GM12878 (cell line): ENCODE measurements at regions not wholly inside any gene's neighbourhood (a gene's known extent, or its start where the extent isn't known, plus 50 kb on each side); places are given as distances from the start of the nearest gene placed in this dataset.

ENCODE experiments used
- ATAC-seq: fragments of 200-7000 bp; cut with Tn5 transposase; 3 replicates; pipeline ENCODE4 v1.9.1; 2020; ENCODE audit warnings: mild to moderate bottlenecking, moderate library complexity
- BruUV-seq: library from RNA; stranded (reverse); fragments of 400-500 nt; replicated peaks from 2 replicates; lab custom pipeline; 2021; lab: Mats Ljungman, UMichigan
- CTCF ChIA-PET: fragments of 300-600 bp; sonication (Branson Sonifier 250); formaldehyde crosslinking; extraction: SDS; loops from one replicate; lab custom pipeline; 2021; ENCODE audit warnings: inconsistent platforms; lab: Yijun Ruan, JAX
- POLR2A ChIA-PET: fragments of 350-600 bp; formaldehyde crosslinking; extraction: SDS; loops from one replicate; lab custom pipeline; 2021; ENCODE audit warnings: inconsistent platforms; lab: Charles Lee
- RAD21 ChIA-PET: fragments of 300-600 bp; sonication (Branson Sonifier 250); formaldehyde crosslinking; loops from one replicate; lab custom pipeline; 2023; ENCODE audit warnings: antibody characterized with exemption; ENCODE audit not compliant: unreplicated experiment; lab: Charles Lee
- SMC1A ChIA-PET: fragments of 300-600 bp; sonication (Branson Sonifier 250); formaldehyde crosslinking; loops from one replicate; lab custom pipeline; 2023; ENCODE audit not compliant: unreplicated experiment, uncharacterized antibody; lab: Charles Lee
- DNase-seq: peaks from one replicate; pipeline ENCODE4 v3.0.0-alpha.2; 2011; ENCODE audit warnings: low read depth, low spot score
- FAIRE-seq: peaks from 3 replicates; lab custom pipeline; 2011; peaks lifted over from hg19 to GRCh38; lab: Jason Lieb, UNC
- H2AFZ ChIP-seq: 2 replicates; pipeline ENCODE4 v1.6.0; 2011; ENCODE audit warnings: low read depth, low read length, control low read depth; ENCODE audit not compliant: control insufficient read depth
- H3K27ac ChIP-seq: 2 replicates; pipeline ENCODE4 v1.5.1; 2011; ENCODE audit warnings: control low read depth; ENCODE audit not compliant: control insufficient read depth, insufficient read depth
- H3K27me3 ChIP-seq, 2 experiments: replicated peaks in 1 of 2; 2 replicates each; pipeline versions ENCODE4 v1.6.0 to v1.6.1; 2011; ENCODE audit warnings: low read length in 1 of 2; ENCODE audit not compliant: control insufficient read depth in 2 of 2, insufficient read depth in 2 of 2
- H3K36me3 ChIP-seq, 2 experiments: 2 replicates each; pipeline ENCODE4 v1.5.1; 2011; ENCODE audit warnings: low read length in 1 of 2; ENCODE audit not compliant: control insufficient read depth in 2 of 2, insufficient read depth in 2 of 2
- H3K4me1 ChIP-seq: 2 replicates; pipeline ENCODE4 v1.6.1; 2011; ENCODE audit warnings: mild to moderate bottlenecking, low read length, moderate library complexity, mixed read lengths; ENCODE audit not compliant: control insufficient read depth, insufficient read depth
- H3K4me2 ChIP-seq: 2 replicates; pipeline ENCODE4 v1.6.0; 2011; ENCODE audit warnings: control low read depth; ENCODE audit not compliant: control insufficient read depth, insufficient read depth
- H3K4me3 ChIP-seq: fragments of 200-600 bp; sonication (generic); 2 replicates; pipeline ENCODE4 v1.5.1; 2016
- H3K79me2 ChIP-seq: 2 replicates; pipeline ENCODE4 v1.6.0; 2011; ENCODE audit warnings: low read length; ENCODE audit not compliant: control insufficient read depth, insufficient read depth
- H3K9ac ChIP-seq: 2 replicates; pipeline ENCODE4 v1.8.0; 2011; ENCODE audit warnings: low read length, control low read depth, mixed read lengths; ENCODE audit not compliant: control insufficient read depth, insufficient read depth
- H3K9me3 ChIP-seq: replicated peaks from 3 replicates; pipeline ENCODE4 v1.5.1; 2011; ENCODE audit warnings: mild to moderate bottlenecking, low read length; ENCODE audit not compliant: control insufficient read depth, insufficient read depth
- H4K20me1 ChIP-seq: 2 replicates; pipeline ENCODE4 v1.6.0; 2011; ENCODE audit not compliant: control insufficient read depth, insufficient read depth
- ATF3 ChIP-seq: IDR thresholded peaks from 2 replicates; pipeline ENCODE4 v1.6.1; 2011; ENCODE audit warnings: low read depth, mild to moderate bottlenecking, low read length, moderate library complexity, borderline replicate concordance; ENCODE audit errors: extremely low read depth
- ATF7 ChIP-seq: fragments of 450-650 bp; IDR thresholded peaks from 2 replicates; pipeline ENCODE4 v1.6.1; 2016; ENCODE audit warnings: low read depth, mild to moderate bottlenecking
- BACH1 ChIP-seq: fragments of 450-650 bp; IDR thresholded peaks from 2 replicates; pipeline ENCODE4 v1.6.1; 2017; ENCODE audit warnings: mild to moderate bottlenecking, borderline replicate concordance
- BRCA1 ChIP-seq: IDR thresholded peaks from 2 replicates; pipeline ENCODE4 v1.6.1; 2011; ENCODE audit warnings: low read depth, low read length, improper control_type of control experiment
- FOS ChIP-seq: IDR thresholded peaks from 3 replicates; pipeline ENCODE4 v1.6.1; 2011; ENCODE audit warnings: borderline replicate concordance; ENCODE audit not compliant: insufficient read length; ENCODE audit errors: extremely low read depth
- FOXM1 ChIP-seq: IDR thresholded peaks from 2 replicates; pipeline ENCODE4 v1.6.1; 2012; ENCODE audit warnings: low read depth, mild to moderate bottlenecking, inconsistent platforms, low read length, moderate library complexity
- HDAC6 ChIP-seq: fragments of 200-600 bp; sonication (generic); IDR thresholded peaks from one replicate; pipeline ENCODE4 v1.8.0; 2017; ENCODE audit warnings: antibody characterized with exemption; ENCODE audit not compliant: unreplicated experiment
- IKZF2 ChIP-seq, 2 experiments: fragments of 450-650 bp; IDR thresholded peaks; 2 replicates each; pipeline ENCODE4 v1.6.1; 2017; ENCODE audit warnings: mild to moderate bottlenecking in 2 of 2, moderate library complexity in 2 of 2
- IRF5 ChIP-seq: fragments of 450-650 bp; IDR thresholded peaks from 2 replicates; pipeline ENCODE4 v1.6.1; 2017; ENCODE audit warnings: borderline replicate concordance
- KAT2A ChIP-seq: conservative IDR thresholded peaks from 2 replicates; pipeline ENCODE4 v1.6.1; 2011; ENCODE audit warnings: low read depth, low read length; ENCODE audit not compliant: control insufficient read depth
- MEF2A ChIP-seq: IDR thresholded peaks from 2 replicates; pipeline ENCODE4 v1.6.1; 2011; ENCODE audit warnings: low read depth, mild to moderate bottlenecking, low read length, moderate library complexity; ENCODE audit not compliant: insufficient read depth
- NFIC ChIP-seq: IDR thresholded peaks from 2 replicates; pipeline ENCODE4 v1.6.1; 2012; ENCODE audit warnings: low read depth, mild to moderate bottlenecking, inconsistent platforms, low read length, moderate library complexity
- NR2F1 ChIP-seq: fragments of 450-650 bp; conservative IDR thresholded peaks from 2 replicates; pipeline ENCODE4 v1.6.1; 2017; ENCODE audit warnings: mild to moderate bottlenecking
- POLR2AphosphoS2 ChIP-seq: IDR thresholded peaks from 2 replicates; pipeline ENCODE4 v1.6.1; 2011; ENCODE audit warnings: low read depth, mild to moderate bottlenecking, low read length, improper control_type of control experiment, moderate library complexity
- SIN3A ChIP-seq: IDR thresholded peaks from 2 replicates; pipeline ENCODE4 v1.6.1; 2012; ENCODE audit warnings: low read depth, low read length, improper control_type of control experiment
- SREBF1 ChIP-seq: IDR thresholded peaks from 2 replicates; pipeline ENCODE4 v1.6.1; 2012; ENCODE audit warnings: mild to moderate bottlenecking, low read length
- SRF ChIP-seq, 2 experiments: IDR thresholded peaks; 2 replicates each; pipeline ENCODE4 v1.6.1; 2011; ENCODE audit warnings: low read depth in 2 of 2, low read length in 2 of 2, mild to moderate bottlenecking in 1 of 2, moderate library complexity in 1 of 2
- STAT3 ChIP-seq: IDR thresholded peaks from 2 replicates; pipeline ENCODE4 v1.6.1; 2011; ENCODE audit warnings: low read depth, low read length, improper control_type of control experiment
- WGBS: methylation state at CpG from one replicate; pipeline ENCODE4 v1.1.6; 2016; ENCODE audit warnings: low lambda C conversion rate; ENCODE audit not compliant: insufficient replicate concordance, insufficient coverage; ENCODE audit errors: missing lambda C conversion rate; 5-methylcytosine and 5-hydroxymethylcytosine counted together
- in situ Hi-C: fragments of 300-500 bp; cut with MboI; formaldehyde crosslinking; loops from 9 replicates; pipeline ENCODE4 v1.14.3; 2018; ENCODE audit warnings: mixed read lengths
- intact Hi-C: fragments of 100-400 bp; cut with micrococcal nuclease; formaldehyde crosslinking; loops from one replicate; pipeline ENCODE4 v1.14.2; 2022; ENCODE audit not compliant: unreplicated experiment

GRCh38 chr5:112083623-112084022, 326.6 kb upstream of the NREP start:
- ChIA-PET CTCF (no interaction called here), SMC1A (interaction anchor here (0.8 kb wide), 1 partner anchor 59 kb away, joined by 3 read pairs; no protein-coding TSS in a partner anchor), POLR2A (no interaction called here), RAD21 (no interaction called here)
- no peak overlapping the region for H3K4me2 ChIP-seq
- H3K9me3 ChIP-seq: no peaks in the 10 kb centered on the region
- no peak overlapping the region for H2AFZ ChIP-seq
- DNase-seq (no peak), ATAC-seq (no peak), FAIRE-seq (no peak)
- H3K27me3 ChIP-seq: no peaks in the 10 kb centered on the region
- TF ChIP-seq FOS (no peak), POLR2AphosphoS2 (no peak), HDAC6 (no peak), SRF (IDR thresholded peaks at IDR 0.05; ENCODE audit: low read depth in 2 of 2, low read length in 2 of 2) (no peak), BRCA1 (no peak)
- no peak overlapping the region for H3K27ac ChIP-seq
- no peaks in the 10 kb centered on the region for H4K20me1 ChIP-seq
- no peaks in the 10 kb centered on the region for H3K79me2 ChIP-seq
- no peaks in the 10 kb centered on the region for H3K36me3 ChIP-seq
- H3K9ac ChIP-seq: no peak overlapping the region
- H3K4me3 ChIP-seq: no peak overlapping the region
- in situ Hi-C loops (no loop called here), intact Hi-C loops (no loop called here)
- no TSS peak for BruUV-seq
- 52% methylated on average over 4 of the region's 4 CpGs for WGBS
- no peaks in the 10 kb centered on the region for H3K4me1 ChIP-seq

- no peak overlapping the region for H3K4me3 ChIP-seq
- H3K4me2 ChIP-seq: peak overlapping the region; percentile 66
- peak; percentile 49 for FAIRE-seq
- H3K36me3 ChIP-seq: no peaks in the 10 kb centered on the region
- CTCF ChIA-PET: interaction anchor here (0.7 to 1.2 kb wide), 5 partner anchors 22 to 544 kb away, joined by 3 to 4 read pairs (median 3); no protein-coding TSS in a partner anchor
- H2AFZ ChIP-seq: peak overlapping the region; percentile 59
- no peaks in the 10 kb centered on the region for H3K79me2 ChIP-seq
- no peak overlapping the region for H3K9ac ChIP-seq
- ATAC-seq: peak; percentile 81
- DNase-seq: peak; percentile 25
- POLR2A ChIA-PET: interaction anchor here (0.7 kb wide), 1 partner anchor 10 kb away, joined by 3 read pairs; no protein-coding TSS in a partner anchor
- SMC1A ChIA-PET: interaction anchor here (0.7 to 2.5 kb wide), 10 partner anchors 9 to 520 kb away, joined by 3 to 11 read pairs (median 4); no protein-coding TSS in a partner anchor
- no peaks in the 10 kb centered on the region for H4K20me1 ChIP-seq
- RAD21 ChIA-PET: interaction anchor here (0.7 to 1.8 kb wide), 5 partner anchors 14 to 150 kb away, joined by 3 to 4 read pairs (median 3); no protein-coding TSS in a partner anchor
- 0% methylated on average over 1 of the region's 1 CpG for WGBS
- in situ Hi-C loops: no loop called here
- H3K4me1 ChIP-seq: no peaks in the 10 kb centered on the region
- peak overlapping the region; percentile 6; the same call in 1 of the 2 replicates for H3K27ac ChIP-seq
- no peaks in the 10 kb centered on the region; the same call in 2 of the 3 replicates for H3K9me3 ChIP-seq
- H3K27me3 ChIP-seq: no peaks in the 10 kb centered on the region
- intact Hi-C loops: no loop called here
- BruUV-seq: no TSS peak
- TF ChIP-seq KAT2A: no peak
- no peak for TF ChIP-seq NR2F1
- peak; percentile 46; the same call in 1 of the 2 replicates for TF ChIP-seq FOXM1
- no peak for TF ChIP-seq SREBF1
- TF ChIP-seq IRF5: no peak
- no peak for TF ChIP-seq ATF7
- TF ChIP-seq IKZF2 (IDR thresholded peaks at IDR 0.05): 0 out of 4 replicates have a peak, but pooled peaks of 1 of the 2 experiments have one; percentile 22
- TF ChIP-seq MEF2A: 0 out of 2 replicates have a peak, but pooled peaks have one; percentile 26
- peak; percentile 80 for TF ChIP-seq NFIC
- no peak for TF ChIP-seq STAT3
- no peak; the same call in 1 of the 2 replicates for TF ChIP-seq BACH1
- TF ChIP-seq SIN3A: no peak
- no peak for TF ChIP-seq ATF3
Observed at GRCh38 chr5:112077180-112077579, 320.2 kb upstream of the NREP start.
